Peyer's patch (tissue), 4 donors: ENCODE measurements at regions not wholly inside any gene's neighbourhood (a gene's known extent, or its start where the extent isn't known, plus 50 kb on each side); places are given as distances from the start of the nearest gene placed in this dataset.

Source experiments
- POLR2A ChIP-seq, 2 donors: fragments of 450-650 bp; IDR thresholded peaks; one replicate each; pipeline ENCODE4 v1.5.1; 2017; ENCODE audit warnings: antibody characterized with exemption in 2 of 2, mild to moderate bottlenecking in 2 of 2, moderate library complexity in 2 of 2
- TF ChIP-seq, protein P1 (sequence below), 6 experiments: fragments of 450-650 bp in 4 of 6; fragments of 200-600 bp in 2 of 6; sonication (generic) in 1 of 6; IDR thresholded peaks; one replicate each; pipeline ENCODE4 v1.5.1; 2017 to 2019; ENCODE audit warnings: antibody characterized with exemption in 6 of 6, mild to moderate bottlenecking in 3 of 6, moderate library complexity in 1 of 6

DNA sequence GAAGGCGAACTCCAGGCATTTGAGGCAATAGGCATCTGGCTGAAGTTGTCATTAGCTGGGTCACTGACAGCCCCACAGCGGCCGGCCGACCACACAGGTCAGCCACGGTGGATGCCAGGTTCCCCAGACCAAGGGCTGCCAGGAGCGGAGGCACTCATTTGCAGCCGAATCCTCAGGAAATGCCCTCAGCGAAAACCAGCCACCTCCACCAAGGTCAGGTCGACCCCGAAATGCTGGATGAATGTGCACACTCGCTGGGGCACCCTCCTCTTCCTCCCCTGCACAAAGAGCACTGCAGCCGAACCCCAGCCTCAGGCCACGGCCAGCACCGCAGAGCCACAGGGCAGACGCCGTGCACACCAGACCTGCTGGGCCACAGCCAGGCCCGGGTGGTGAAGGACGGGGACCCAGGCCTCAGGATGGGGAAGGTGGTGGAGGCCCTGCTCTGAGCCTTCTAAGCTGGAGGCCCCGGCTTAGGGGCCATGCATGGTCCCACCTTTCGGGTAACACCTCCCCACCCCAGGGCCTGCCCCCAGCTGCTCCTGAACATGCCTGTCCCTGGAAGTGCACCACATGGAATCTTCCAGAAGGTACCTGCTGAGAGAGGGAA, 206.0 kb downstream of the BRD1 start:
- no peak for TF ChIP-seq POLR2A (IDR thresholded peaks at IDR 0.05)
- TF ChIP-seq, protein P1, sequence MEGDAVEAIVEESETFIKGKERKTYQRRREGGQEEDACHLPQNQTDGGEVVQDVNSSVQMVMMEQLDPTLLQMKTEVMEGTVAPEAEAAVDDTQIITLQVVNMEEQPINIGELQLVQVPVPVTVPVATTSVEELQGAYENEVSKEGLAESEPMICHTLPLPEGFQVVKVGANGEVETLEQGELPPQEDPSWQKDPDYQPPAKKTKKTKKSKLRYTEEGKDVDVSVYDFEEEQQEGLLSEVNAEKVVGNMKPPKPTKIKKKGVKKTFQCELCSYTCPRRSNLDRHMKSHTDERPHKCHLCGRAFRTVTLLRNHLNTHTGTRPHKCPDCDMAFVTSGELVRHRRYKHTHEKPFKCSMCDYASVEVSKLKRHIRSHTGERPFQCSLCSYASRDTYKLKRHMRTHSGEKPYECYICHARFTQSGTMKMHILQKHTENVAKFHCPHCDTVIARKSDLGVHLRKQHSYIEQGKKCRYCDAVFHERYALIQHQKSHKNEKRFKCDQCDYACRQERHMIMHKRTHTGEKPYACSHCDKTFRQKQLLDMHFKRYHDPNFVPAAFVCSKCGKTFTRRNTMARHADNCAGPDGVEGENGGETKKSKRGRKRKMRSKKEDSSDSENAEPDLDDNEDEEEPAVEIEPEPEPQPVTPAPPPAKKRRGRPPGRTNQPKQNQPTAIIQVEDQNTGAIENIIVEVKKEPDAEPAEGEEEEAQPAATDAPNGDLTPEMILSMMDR (IDR thresholded peaks at IDR 0.05), result no peak
